Smooth muscle cell (in vitro differentiated cells): ENCODE measurements at regions not wholly inside any gene's neighbourhood (a gene's known extent, or its start where the extent isn't known, plus 50 kb on each side); places are given as distances from the start of the nearest gene placed in this dataset.
"Not testable (repeated sequence)": the region's sequence is repeated elsewhere in the genome, so short reads cannot be mapped to it uniquely, and the experiment has no call there.

Experiments used
- DNase-seq: peaks from one replicate; lab custom pipeline; 2025; ENCODE audit not compliant: unreplicated experiment; lab: John Stamatoyannopoulos, UW
- H2AFZ ChIP-seq: fragments of 200-600 bp; sonication (generic); 2 replicates; pipeline ENCODE4 v1.6.0; 2016; ENCODE audit warnings: antibody characterized with exemption, low read depth, mild to moderate bottlenecking
- H3F3A ChIP-seq: fragments of 200-600 bp; sonication (generic); 2 replicates; pipeline ENCODE4 v1.6.0; 2017; ENCODE audit warnings: antibody characterized with exemption, low read depth
- H3K27ac ChIP-seq: fragments of 200-600 bp; sonication (generic); 2 replicates; pipeline ENCODE4 v1.5.1; 2016; ENCODE audit warnings: low read depth, mild to moderate bottlenecking
- H3K27me3 ChIP-seq: fragments of 200-600 bp; sonication (generic); 2 replicates; pipeline ENCODE4 v1.6.1; 2016; ENCODE audit warnings: low read depth, mild to moderate bottlenecking
- H3K36me3 ChIP-seq: fragments of 200-600 bp; sonication (generic); 2 replicates; pipeline ENCODE4 v1.5.1; 2016; ENCODE audit warnings: low read depth
- H3K4me1 ChIP-seq: fragments of 200-600 bp; sonication (generic); 2 replicates; pipeline ENCODE4 v1.5.1; 2016; ENCODE audit warnings: low read depth
- H3K4me2 ChIP-seq: fragments of 200-600 bp; sonication (generic); 2 replicates; pipeline ENCODE4 v1.6.0; 2016; ENCODE audit warnings: mild to moderate bottlenecking
- H3K4me3 ChIP-seq: fragments of 200-600 bp; sonication (generic); 2 replicates; pipeline ENCODE4 v1.5.1; 2016; ENCODE audit warnings: mild to moderate bottlenecking
- H3K79me2 ChIP-seq: fragments of 200-600 bp; sonication (generic); 2 replicates; pipeline ENCODE4 v1.6.0; 2016; ENCODE audit warnings: low read depth, mild to moderate bottlenecking
- H3K9ac ChIP-seq: fragments of 200-600 bp; sonication (generic); 2 replicates; pipeline ENCODE4 v1.6.0; 2016; ENCODE audit warnings: low read depth
- H3K9me3 ChIP-seq: fragments of 200-600 bp; sonication (generic); replicated peaks from 2 replicates; pipeline ENCODE4 v1.5.1; 2016; ENCODE audit warnings: low read depth
- H4K20me1 ChIP-seq: fragments of 200-600 bp; sonication (generic); 2 replicates; pipeline ENCODE4 v1.6.0; 2016; ENCODE audit warnings: low read depth
- WGBS: methylation state at CpG from one replicate; pipeline ENCODE4 v1.1.7; 2016; ENCODE audit warnings: low lambda C conversion rate; 5-methylcytosine and 5-hydroxymethylcytosine counted together
- TF ChIP-seq, protein P1 (sequence below): fragments of 200-600 bp; sonication (generic); IDR thresholded peaks from 2 replicates; pipeline ENCODE4 v1.5.1; 2017; ENCODE audit warnings: borderline replicate concordance, mild to moderate bottlenecking, antibody characterized with exemption; ENCODE audit not compliant: insufficient read depth, poor library complexity, severe bottlenecking

DNA sequence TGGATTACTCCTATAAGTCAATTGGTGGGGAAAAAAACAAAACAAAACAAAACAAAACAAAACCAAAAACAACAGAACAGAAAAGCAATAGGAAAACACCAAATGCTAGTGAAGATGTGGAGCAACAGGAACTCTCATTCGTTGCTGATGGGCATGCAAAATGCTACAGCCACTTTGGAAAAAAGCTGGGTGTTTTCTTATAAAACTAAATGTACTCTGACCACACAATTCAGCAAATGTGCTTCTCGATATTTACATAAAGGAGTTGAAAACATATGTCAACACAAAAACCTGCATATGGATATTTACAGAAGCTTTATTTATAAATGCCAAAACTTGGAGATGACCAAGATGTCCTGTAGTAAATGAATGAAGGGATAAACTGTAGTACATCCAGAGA, 703.6 kb upstream of the FAM241A start:
- Histone ChIP-seq H3F3A (no peaks in the 10 kb centered on the region), H3K27me3 (no peaks in the 10 kb centered on the region), H3K4me2 (no peak overlapping the region), H3K4me1 (no peaks in the 10 kb centered on the region), H3K27ac (no peak overlapping the region), H3K9me3 (no peaks in the 10 kb centered on the region), H3K4me3 (no peak overlapping the region), H3K9ac (no peak overlapping the region), H3K79me2 (no peaks in the 10 kb centered on the region), H2AFZ (no peak overlapping the region), H4K20me1 (no peaks in the 10 kb centered on the region), H3K36me3 (no peaks in the 10 kb centered on the region)
- DNase-seq: no peak
- 89% methylated on average over 2 of the region's 2 CpGs for WGBS
- TF ChIP-seq, protein P1, sequence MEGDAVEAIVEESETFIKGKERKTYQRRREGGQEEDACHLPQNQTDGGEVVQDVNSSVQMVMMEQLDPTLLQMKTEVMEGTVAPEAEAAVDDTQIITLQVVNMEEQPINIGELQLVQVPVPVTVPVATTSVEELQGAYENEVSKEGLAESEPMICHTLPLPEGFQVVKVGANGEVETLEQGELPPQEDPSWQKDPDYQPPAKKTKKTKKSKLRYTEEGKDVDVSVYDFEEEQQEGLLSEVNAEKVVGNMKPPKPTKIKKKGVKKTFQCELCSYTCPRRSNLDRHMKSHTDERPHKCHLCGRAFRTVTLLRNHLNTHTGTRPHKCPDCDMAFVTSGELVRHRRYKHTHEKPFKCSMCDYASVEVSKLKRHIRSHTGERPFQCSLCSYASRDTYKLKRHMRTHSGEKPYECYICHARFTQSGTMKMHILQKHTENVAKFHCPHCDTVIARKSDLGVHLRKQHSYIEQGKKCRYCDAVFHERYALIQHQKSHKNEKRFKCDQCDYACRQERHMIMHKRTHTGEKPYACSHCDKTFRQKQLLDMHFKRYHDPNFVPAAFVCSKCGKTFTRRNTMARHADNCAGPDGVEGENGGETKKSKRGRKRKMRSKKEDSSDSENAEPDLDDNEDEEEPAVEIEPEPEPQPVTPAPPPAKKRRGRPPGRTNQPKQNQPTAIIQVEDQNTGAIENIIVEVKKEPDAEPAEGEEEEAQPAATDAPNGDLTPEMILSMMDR: no peak

DNA sequence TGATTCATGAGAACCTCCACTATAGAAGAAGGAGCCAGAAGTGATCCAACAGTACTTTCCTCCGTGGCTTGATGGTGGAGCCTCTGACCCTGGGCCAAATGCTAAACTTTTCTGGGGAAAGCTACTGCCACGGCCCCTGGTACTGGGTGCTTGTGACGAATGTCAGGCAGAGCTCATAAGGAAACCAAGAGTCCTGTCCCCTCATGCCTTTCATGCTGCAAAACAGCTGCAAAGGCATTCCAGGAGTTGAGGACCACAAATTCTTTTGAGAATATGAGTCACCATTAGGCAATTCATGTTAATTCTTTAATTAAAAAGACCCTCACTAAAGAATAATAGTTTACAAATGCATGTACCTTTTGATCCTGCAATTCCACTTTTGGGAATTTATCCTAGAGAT, 700.4 kb upstream of the FAM241A start:
- H3F3A ChIP-seq, H4K20me1 ChIP-seq, H3K9ac ChIP-seq, H3K9me3 ChIP-seq, H3K27ac ChIP-seq, H3K4me2 ChIP-seq, H3K4me1 ChIP-seq, H3K27me3 ChIP-seq, H3K4me3 ChIP-seq, H2AFZ ChIP-seq, H3K36me3 ChIP-seq, H3K79me2 ChIP-seq, DNase-seq: not testable (repeated sequence)
- WGBS: 78% methylated on average over 3 of the region's 3 CpGs

DNA sequence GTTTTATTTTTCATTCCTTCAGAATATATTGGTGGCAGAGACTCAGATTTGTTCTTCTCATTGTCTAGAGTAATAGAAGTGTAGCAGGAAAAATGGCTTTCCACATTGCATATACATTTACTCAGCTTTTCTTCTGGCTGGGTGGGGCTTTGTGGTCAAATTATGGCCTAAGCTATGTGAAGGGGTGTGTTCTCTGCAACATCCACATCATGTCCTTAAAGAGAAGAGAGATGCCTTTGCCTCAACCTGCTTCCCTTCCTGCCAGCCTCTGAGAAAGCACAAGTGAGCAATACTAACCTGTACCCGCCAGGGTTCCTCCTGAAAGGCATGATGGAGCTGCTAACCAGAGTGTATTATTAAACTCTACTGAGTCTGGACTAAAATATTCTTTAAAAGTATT, 695.6 kb upstream of the FAM241A start:
- Histone ChIP-seq H3K9me3 (no peaks in the 10 kb centered on the region), H4K20me1 (no peaks in the 10 kb centered on the region), H3K27ac (no peak overlapping the region), H3K27me3 (no peaks in the 10 kb centered on the region), H3K36me3 (no peaks in the 10 kb centered on the region), H3K79me2 (no peaks in the 10 kb centered on the region), H3F3A (peaks cover 3% of the 10 kb centered on the region), H2AFZ (no peak overlapping the region), H3K9ac (no peak overlapping the region), H3K4me2 (no peak overlapping the region), H3K4me3 (no peak overlapping the region), H3K4me1 (no peaks in the 10 kb centered on the region)
- TF ChIP-seq, protein P1: no peak
- WGBS: 86% methylated on average over 1 of the region's 1 CpG
- DNase-seq: no peak

DNA sequence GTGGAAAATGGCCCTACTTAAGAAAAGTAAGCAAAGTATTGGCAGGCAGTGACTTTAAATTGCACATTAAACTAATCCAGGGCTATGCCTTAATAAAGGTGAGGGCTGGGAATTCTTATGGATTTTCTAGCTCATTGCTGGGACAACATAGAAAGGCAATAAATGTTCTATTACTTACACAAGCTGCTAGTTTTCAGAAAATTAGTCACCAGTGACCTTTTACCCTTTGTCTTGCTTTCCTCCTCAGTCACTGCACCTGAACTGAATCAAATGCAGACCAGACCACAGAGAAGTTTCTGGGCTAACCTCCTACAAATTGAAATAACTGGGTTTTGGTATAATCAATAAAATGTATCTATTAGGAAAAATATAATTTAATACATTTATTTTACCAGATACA, 694.4 kb upstream of the FAM241A start:
- Histone ChIP-seq H4K20me1 (no peaks in the 10 kb centered on the region), H3K79me2 (no peaks in the 10 kb centered on the region), H3K4me2 (no peak overlapping the region), H3K36me3 (no peaks in the 10 kb centered on the region), H2AFZ (no peak overlapping the region), H3K9me3 (no peaks in the 10 kb centered on the region), H3K27ac (no peak overlapping the region), H3K27me3 (no peaks in the 10 kb centered on the region), H3K9ac (no peak overlapping the region), H3K4me3 (no peak overlapping the region), H3K4me1 (no peaks in the 10 kb centered on the region), H3F3A (peaks cover 3% of the 10 kb centered on the region)
- TF ChIP-seq, protein P1: no peak
- no peak for DNase-seq
